DOHH2 (cell line): ENCODE measurements at regions not wholly inside any gene's neighbourhood (a gene's known extent, or its start where the extent isn't known, plus 50 kb on each side); places are given as distances from the start of the nearest gene placed in this dataset.
A peak's percentile ranks its signal among the peaks of the same experiment; 100 is the strongest.
"Not testable (repeated sequence)": the region's sequence is repeated elsewhere in the genome, so short reads cannot be mapped to it uniquely, and the experiment has no call there.

Experiments used
- H3F3A ChIP-seq: fragments of 200-600 bp; sonication (generic), shearing (Covaris generic); 2 replicates; pipeline ENCODE4 v1.6.0; 2016; ENCODE audit warnings: antibody characterized with exemption, mild to moderate bottlenecking; ENCODE audit not compliant: control insufficient read depth, insufficient read depth
- H3K27ac ChIP-seq: fragments of 200-600 bp; sonication (generic); 2 replicates; pipeline ENCODE4 v1.5.1; 2014; ENCODE audit warnings: low read depth, mild to moderate bottlenecking, low read length, moderate library complexity
- H3K27me3 ChIP-seq: fragments of 200-600 bp; sonication (generic); 2 replicates; pipeline ENCODE4 v1.6.1; 2014; ENCODE audit warnings: mild to moderate bottlenecking, low read length, mixed read lengths; ENCODE audit not compliant: control insufficient read depth
- H3K36me3 ChIP-seq: fragments of 200-600 bp; sonication (generic); 2 replicates; pipeline ENCODE4 v1.6.1; 2014; ENCODE audit warnings: mild to moderate bottlenecking, low read length, moderate library complexity, mixed read lengths; ENCODE audit not compliant: control insufficient read depth
- H3K4me1 ChIP-seq: fragments of 200-600 bp; sonication (generic); 2 replicates; pipeline ENCODE4 v1.6.1; 2014; ENCODE audit warnings: mild to moderate bottlenecking, low read length, mixed read lengths; ENCODE audit not compliant: control insufficient read depth
- H3K4me2 ChIP-seq: fragments of 200-600 bp; sonication (generic); 2 replicates; pipeline ENCODE4 v1.6.0; 2014; ENCODE audit warnings: mild to moderate bottlenecking, low read length, moderate library complexity
- H3K4me3 ChIP-seq: fragments of 200-600 bp; sonication (generic); 2 replicates; pipeline ENCODE4 v1.5.1; 2014; ENCODE audit warnings: mild to moderate bottlenecking, low read length, mixed read lengths
- H3K79me2 ChIP-seq: fragments of 200-600 bp; sonication (generic); 2 replicates; pipeline ENCODE4 v1.6.1; 2014; ENCODE audit warnings: mild to moderate bottlenecking, low read length, mixed read lengths; ENCODE audit not compliant: control insufficient read depth
- H3K9me2 ChIP-seq: fragments of 200-600 bp; sonication (generic); replicated peaks from 2 replicates; pipeline ENCODE4 v1.6.1; 2014; ENCODE audit warnings: mild to moderate bottlenecking, low read length, mixed read lengths; ENCODE audit not compliant: control insufficient read depth
- H3K9me3 ChIP-seq: fragments of 200-600 bp; sonication (generic); 2 replicates; pipeline ENCODE4 v1.6.1; 2014; ENCODE audit warnings: antibody characterized with exemption, low read length, mixed read lengths; ENCODE audit not compliant: control insufficient read depth, insufficient read depth
- H4K20me1 ChIP-seq: fragments of 200-600 bp; sonication (generic); 2 replicates; pipeline ENCODE4 v1.6.0; 2014; ENCODE audit warnings: low read depth, mild to moderate bottlenecking, antibody characterized with exemption, low read length, moderate library complexity; ENCODE audit not compliant: control insufficient read depth, insufficient read depth
- CTCF ChIP-seq: fragments of 200-600 bp; sonication (generic); IDR thresholded peaks from one replicate; pipeline ENCODE4 v1.5.1; 2014; ENCODE audit warnings: antibody characterized with exemption, mild to moderate bottlenecking, low read depth, low read length; ENCODE audit not compliant: poor library complexity, severe bottlenecking
- EZH2phosphoT487 ChIP-seq: fragments of 200-600 bp; sonication (generic); IDR thresholded peaks from 2 replicates; pipeline ENCODE4 v1.6.1; 2017; ENCODE audit warnings: borderline replicate concordance, mild to moderate bottlenecking, antibody characterized with exemption, low read length, moderate library complexity, mixed read lengths

- H3K9me3 ChIP-seq, H3K27ac ChIP-seq, H3K4me1 ChIP-seq, H3K27me3 ChIP-seq, H3K36me3 ChIP-seq, H3F3A ChIP-seq, H3K4me2 ChIP-seq, H3K9me2 ChIP-seq, H4K20me1 ChIP-seq, H3K79me2 ChIP-seq, H3K4me3 ChIP-seq: not testable (repeated sequence)
Measured at GRCh38 chr7:7042286-7042893, 140.0 kb upstream of the C1GALT1 start.

- TF ChIP-seq EZH2phosphoT487 (no peak), CTCF (no peak)
- Histone ChIP-seq H3K79me2 (no peaks in the 10 kb centered on the region), H3K27me3 (0 out of 2 replicates have a peak, but pooled peaks cover 2% of the 10 kb centered on the region)
Measured at GRCh38 chr7:7044806-7045205, 137.5 kb upstream of the C1GALT1 start.

GRCh38 chr7:7048213-7048612, 134.1 kb upstream of the C1GALT1 start:
- Histone ChIP-seq H3K27ac (no peak overlapping the region), H3K36me3 (no peaks in the 10 kb centered on the region), H4K20me1 (no peaks in the 10 kb centered on the region), H3K4me2 (no peak overlapping the region), H3K4me1 (peaks cover 8% of the 10 kb centered on the region), H3K9me2 (no peaks in the 10 kb centered on the region), H3K27me3 (0 out of 2 replicates have a peak, but pooled peaks cover 2% of the 10 kb centered on the region), H3K79me2 (no peaks in the 10 kb centered on the region), H3K4me3 (no peak overlapping the region), H3K9me3 (no peaks in the 10 kb centered on the region), H3F3A (no peaks in the 10 kb centered on the region)
- TF ChIP-seq EZH2phosphoT487, result no peak
- no peak for TF ChIP-seq CTCF

More at GRCh38 chr7:7044806-7045205, 137.5 kb upstream of the C1GALT1 start:
- Histone ChIP-seq H3K4me2 (no peak overlapping the region), H3K27ac (no peak overlapping the region), H4K20me1 (no peaks in the 10 kb centered on the region), H3K9me2 (no peaks in the 10 kb centered on the region), H3K36me3 (no peaks in the 10 kb centered on the region), H3K4me3 (no peak overlapping the region), H3K4me1 (no peaks in the 10 kb centered on the region), H3K9me3 (no peaks in the 10 kb centered on the region), H3F3A (no peaks in the 10 kb centered on the region)

- peaks cover 8% of the 10 kb centered on the region for H3K4me1 ChIP-seq
- peak overlapping the region; percentile 44 for H3K4me2 ChIP-seq
Measured at GRCh38 chr7:7051206-7051877, 131.0 kb upstream of the C1GALT1 start.

More at GRCh38 chr7:7051206-7051877, 131.0 kb upstream of the C1GALT1 start:
- Histone ChIP-seq H3K27me3 (no peaks in the 10 kb centered on the region), H3K4me3 (peak overlapping the region; percentile 18; the same call in 1 of the 2 replicates), H4K20me1 (no peaks in the 10 kb centered on the region), H3K27ac (no peak overlapping the region), H3K79me2 (no peaks in the 10 kb centered on the region), H3K9me2 (no peaks in the 10 kb centered on the region), H3F3A (no peaks in the 10 kb centered on the region), H3K36me3 (no peaks in the 10 kb centered on the region), H3K9me3 (no peaks in the 10 kb centered on the region)
- TF ChIP-seq CTCF (no peak), EZH2phosphoT487 (no peak)
